ENCODE measurements at regions not wholly inside any gene's neighbourhood (a gene's known extent, or its start where the extent isn't known, plus 50 kb on each side); places are given as distances from the start of the nearest gene placed in this dataset.

DNA sequence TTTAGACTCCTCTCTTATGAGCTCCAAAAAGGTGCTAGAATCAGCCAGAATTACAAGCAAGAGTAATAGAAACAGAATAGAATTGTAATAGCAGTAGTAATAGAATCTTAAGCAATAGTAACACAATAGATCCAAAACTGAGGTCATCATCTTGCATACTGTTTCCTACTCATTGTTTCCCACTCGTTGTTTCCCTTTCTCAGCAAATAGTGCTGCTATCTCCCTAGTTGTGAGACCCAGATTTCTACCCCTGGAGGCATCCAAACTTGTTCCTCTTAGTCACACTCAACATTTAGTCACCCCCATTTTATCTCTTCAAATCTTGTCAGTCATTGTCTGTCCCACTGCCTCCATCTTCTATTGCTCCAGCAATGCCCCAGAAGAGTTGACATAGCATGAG is 356.9 kb upstream of the MARCKS start:
- Histone ChIP-seq H3K9me3 (no peaks in the 10 kb centered on the region), H3K27me3 (no peaks in the 10 kb centered on the region), H3K27ac (no peak overlapping the region), H3K4me3 (no peak overlapping the region), H3K36me3 (no peaks in the 10 kb centered on the region), H3K4me1 (no peaks in the 10 kb centered on the region)
- TF ChIP-seq, protein P1, sequence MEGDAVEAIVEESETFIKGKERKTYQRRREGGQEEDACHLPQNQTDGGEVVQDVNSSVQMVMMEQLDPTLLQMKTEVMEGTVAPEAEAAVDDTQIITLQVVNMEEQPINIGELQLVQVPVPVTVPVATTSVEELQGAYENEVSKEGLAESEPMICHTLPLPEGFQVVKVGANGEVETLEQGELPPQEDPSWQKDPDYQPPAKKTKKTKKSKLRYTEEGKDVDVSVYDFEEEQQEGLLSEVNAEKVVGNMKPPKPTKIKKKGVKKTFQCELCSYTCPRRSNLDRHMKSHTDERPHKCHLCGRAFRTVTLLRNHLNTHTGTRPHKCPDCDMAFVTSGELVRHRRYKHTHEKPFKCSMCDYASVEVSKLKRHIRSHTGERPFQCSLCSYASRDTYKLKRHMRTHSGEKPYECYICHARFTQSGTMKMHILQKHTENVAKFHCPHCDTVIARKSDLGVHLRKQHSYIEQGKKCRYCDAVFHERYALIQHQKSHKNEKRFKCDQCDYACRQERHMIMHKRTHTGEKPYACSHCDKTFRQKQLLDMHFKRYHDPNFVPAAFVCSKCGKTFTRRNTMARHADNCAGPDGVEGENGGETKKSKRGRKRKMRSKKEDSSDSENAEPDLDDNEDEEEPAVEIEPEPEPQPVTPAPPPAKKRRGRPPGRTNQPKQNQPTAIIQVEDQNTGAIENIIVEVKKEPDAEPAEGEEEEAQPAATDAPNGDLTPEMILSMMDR (IDR thresholded peaks at IDR 0.05): no peak
- no peak for TF ChIP-seq POLR2A (IDR thresholded peaks at IDR 0.05)
- intact Hi-C loops (cut with DNase I; ENCODE audit: low total_unique reads): no loop called here
- no peak for DNase-seq

DNA sequence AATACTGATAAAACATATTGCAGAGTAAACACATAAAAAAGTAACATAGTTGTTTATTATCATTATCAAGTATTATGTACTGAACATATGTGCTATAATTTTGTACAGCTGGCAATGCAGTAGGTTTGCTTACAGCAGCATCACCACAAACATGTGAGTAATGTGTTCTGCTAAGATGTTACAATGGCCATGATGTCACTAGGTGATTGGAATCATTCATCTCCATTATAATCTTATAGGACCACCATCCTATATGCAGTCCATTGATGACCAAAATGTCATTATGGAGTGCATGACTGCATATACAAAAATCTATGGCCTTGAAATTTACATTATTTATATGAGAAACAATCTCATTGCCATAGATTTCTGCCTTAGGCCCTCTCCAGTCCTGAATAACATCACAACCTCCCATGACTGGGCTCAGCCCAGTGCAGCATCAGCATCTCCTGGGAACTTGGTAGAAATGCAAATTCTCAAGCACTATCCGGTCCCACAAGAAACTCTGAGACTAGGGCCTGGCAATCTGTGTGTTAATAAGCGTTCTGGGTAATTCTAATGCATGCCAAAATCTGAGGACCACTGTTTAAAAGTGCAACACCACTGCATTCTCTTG is 352.0 kb upstream of the MARCKS start:
- DNase-seq: no peak
- no peak overlapping the region for H3K27ac ChIP-seq
- H3K9me3 ChIP-seq: no peaks in the 10 kb centered on the region
- TF ChIP-seq POLR2A (IDR thresholded peaks at IDR 0.05): no peak
- TF ChIP-seq, protein P1 (IDR thresholded peaks at IDR 0.05): no peak
- no peaks in the 10 kb centered on the region for H3K4me1 ChIP-seq
- no peaks in the 10 kb centered on the region for H3K27me3 ChIP-seq
- intact Hi-C loops (cut with DNase I; ENCODE audit: low total_unique reads): no loop called here
- H3K4me3 ChIP-seq: no peak overlapping the region
- no peaks in the 10 kb centered on the region for H3K36me3 ChIP-seq

DNA sequence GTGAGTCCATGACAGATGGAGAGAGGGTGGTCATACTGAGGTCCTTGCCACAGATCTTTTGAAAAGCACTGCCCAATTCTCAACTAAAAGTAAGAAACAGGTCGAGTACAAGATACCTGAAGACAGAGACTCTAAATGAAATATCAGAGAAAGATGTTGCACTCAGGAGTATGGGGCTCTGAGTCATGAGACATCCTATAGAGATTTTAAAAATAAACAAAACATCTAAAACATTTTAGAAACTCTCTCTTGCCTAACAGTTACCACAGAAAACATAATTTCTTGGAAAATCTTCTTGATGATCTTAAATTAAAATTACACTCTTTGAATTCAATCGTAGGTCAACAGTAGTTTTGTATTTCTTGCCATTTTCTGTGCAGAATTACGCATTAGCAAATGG is 348.9 kb upstream of the MARCKS start:
- Histone ChIP-seq H3K4me1 (no peaks in the 10 kb centered on the region), H3K9me3 (no peaks in the 10 kb centered on the region), H3K36me3 (no peaks in the 10 kb centered on the region), H3K4me3 (no peak overlapping the region), H3K27ac (no peak overlapping the region), H3K27me3 (no peaks in the 10 kb centered on the region)
- intact Hi-C loops (cut with DNase I; ENCODE audit: low total_unique reads): no loop called here
- TF ChIP-seq POLR2A (IDR thresholded peaks at IDR 0.05): no peak
- TF ChIP-seq, protein P1 (IDR thresholded peaks at IDR 0.05): no peak
- no peak for DNase-seq

DNA sequence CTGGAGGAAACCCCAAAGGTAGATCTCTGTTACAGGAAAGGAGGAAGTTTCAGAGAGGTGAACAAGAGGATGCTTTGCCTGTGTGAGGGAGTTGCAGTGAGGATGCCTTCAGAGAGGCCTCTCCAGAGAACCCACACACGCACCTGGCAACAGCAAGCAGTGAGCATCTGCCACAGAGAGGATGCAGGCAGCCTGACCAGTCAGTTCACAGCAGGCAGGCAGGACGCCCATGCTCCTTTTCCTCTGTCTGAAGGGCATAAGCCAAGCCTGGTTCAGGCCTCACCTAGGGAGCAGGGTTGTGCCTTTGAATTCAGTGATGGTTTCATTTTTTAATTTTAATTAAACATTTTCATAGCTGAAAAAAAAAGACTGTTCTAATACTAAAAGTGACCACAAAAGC is 346.0 kb upstream of the MARCKS start:
- Histone ChIP-seq H3K9me3 (no peaks in the 10 kb centered on the region), H3K4me1 (no peaks in the 10 kb centered on the region), H3K36me3 (no peaks in the 10 kb centered on the region), H3K27ac (no peak overlapping the region), H3K27me3 (no peaks in the 10 kb centered on the region), H3K4me3 (no peak overlapping the region)
- intact Hi-C loops (cut with DNase I; ENCODE audit: low total_unique reads): no loop called here
- DNase-seq: no peak
- TF ChIP-seq POLR2A (IDR thresholded peaks at IDR 0.05): no peak
- TF ChIP-seq, protein P1 (IDR thresholded peaks at IDR 0.05): no peak

DNA sequence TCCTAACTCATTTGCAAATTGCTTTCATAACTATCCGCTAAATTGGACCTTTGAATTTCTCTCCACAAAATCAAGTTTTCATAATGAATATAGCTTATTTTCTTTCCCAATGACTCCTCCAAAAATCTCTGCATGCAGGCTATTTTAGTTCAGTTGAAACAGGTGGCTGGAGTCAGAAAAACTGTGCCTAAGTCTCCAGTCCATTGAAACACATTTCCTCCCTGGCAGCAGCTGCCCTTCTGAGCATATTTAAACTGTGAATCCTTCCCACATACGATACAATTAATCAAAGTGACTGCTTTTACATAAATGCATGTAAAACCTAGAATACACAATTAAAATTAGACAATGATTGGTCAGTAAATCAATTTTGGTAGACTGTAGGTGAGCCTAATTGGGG is 344.6 kb upstream of the MARCKS start:
- Histone ChIP-seq H3K4me1 (no peaks in the 10 kb centered on the region), H3K36me3 (no peaks in the 10 kb centered on the region), H3K9me3 (no peaks in the 10 kb centered on the region), H3K27ac (no peak overlapping the region), H3K27me3 (no peaks in the 10 kb centered on the region), H3K4me3 (no peak overlapping the region)
- TF ChIP-seq POLR2A (IDR thresholded peaks at IDR 0.05): no peak
- TF ChIP-seq, protein P1 (IDR thresholded peaks at IDR 0.05): no peak
- intact Hi-C loops (cut with DNase I; ENCODE audit: low total_unique reads): no loop called here
- DNase-seq: no peak
